Choroid plexus epithelial cell (primary cell): ENCODE measurements at regions not wholly inside any gene's neighbourhood (a gene's known extent, or its start where the extent isn't known, plus 50 kb on each side); places are given as distances from the start of the nearest gene placed in this dataset.
A peak's percentile ranks its signal among the peaks of the same experiment; 100 is the strongest.

Source experiments
- DNase-seq: peaks from one replicate; pipeline ENCODE4 v3.0.0-alpha.2; 2010; ENCODE audit warnings: low read depth
- H3K4me3 ChIP-seq: 2 replicates; pipeline ENCODE4 v1.5.1; 2011; ENCODE audit warnings: low read depth, mild to moderate bottlenecking, control low read depth, low read length, moderate library complexity
- CTCF ChIP-seq: conservative IDR thresholded peaks from 2 replicates; pipeline ENCODE4 v1.5.1; 2011; ENCODE audit warnings: low read depth, mild to moderate bottlenecking, control low read depth, inconsistent platforms, low read length, moderate library complexity

- no peak for DNase-seq
- TF ChIP-seq CTCF = no peak
- no peak overlapping the region for H3K4me3 ChIP-seq
Observed at GRCh38 chr3:74115906-74116305, 491.2 kb upstream of the PDZRN3 start.

- no peak for TF ChIP-seq CTCF
- peak; percentile 69 for DNase-seq
- no peak overlapping the region for H3K4me3 ChIP-seq
Observed at GRCh38 chr3:74107451-74107850, 482.7 kb upstream of the PDZRN3 start.

GRCh38 chr3:74106925-74107324 is 482.2 kb upstream of the PDZRN3 start:
- TF ChIP-seq CTCF = no peak
- DNase-seq = peak; percentile 47
- no peak overlapping the region for H3K4me3 ChIP-seq

- no peak overlapping the region for H3K4me3 ChIP-seq
- no peak for TF ChIP-seq CTCF
- DNase-seq = no peak
Observed at GRCh38 chr3:74091204-74091603, 466.5 kb upstream of the PDZRN3 start.

- peak; percentile 63 for DNase-seq
- TF ChIP-seq CTCF = no peak
- no peak overlapping the region for H3K4me3 ChIP-seq
Observed at GRCh38 chr3:74089814-74090213, 465.1 kb upstream of the PDZRN3 start.

GRCh38 chr3:74080056-74080461 is 455.3 kb upstream of the PDZRN3 start:
- H3K4me3 ChIP-seq = no peak overlapping the region
- TF ChIP-seq CTCF = no peak
- peak; percentile 38 for DNase-seq

- peak; percentile 12 for DNase-seq
- no peak for TF ChIP-seq CTCF
- H3K4me3 ChIP-seq = no peak overlapping the region
Observed at GRCh38 chr3:74075241-74075640, 450.5 kb upstream of the PDZRN3 start.
